ENCODE measurements at regions not wholly inside any gene's neighbourhood (a gene's known extent, or its start where the extent isn't known, plus 50 kb on each side); places are given as distances from the start of the nearest gene placed in this dataset.
"Not testable (repeated sequence)": the region's sequence is repeated elsewhere in the genome, so short reads cannot be mapped to it uniquely, and the experiment has no call there.

DNA sequence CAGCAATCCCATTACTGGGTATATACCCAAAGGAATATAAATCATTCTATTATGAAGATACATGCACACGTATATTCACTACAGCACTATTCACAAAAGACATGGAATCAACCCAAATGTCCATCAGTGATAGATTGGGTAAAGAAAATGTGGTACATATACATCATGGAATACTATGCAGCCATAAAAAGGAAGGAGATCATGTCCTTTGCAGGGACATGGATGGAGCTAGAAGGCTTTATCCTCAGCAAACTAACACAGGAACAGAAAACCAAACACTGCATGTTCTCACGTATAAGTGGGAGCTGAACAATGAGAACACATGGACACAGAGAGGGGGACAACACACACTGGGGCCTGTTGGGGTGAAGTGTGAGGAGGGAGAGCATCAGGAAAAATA lies 139.9 kb upstream of the EXOC2 start:
- H3K4me1 ChIP-seq (ENCODE audit: control insufficient read depth in 3 of 3, insufficient read depth in 2 of 3, low read depth in 1 of 3, low read length in 2 of 3); FAIRE-seq; H3K9me3 ChIP-seq (ENCODE audit: control insufficient read depth in 2 of 2, insufficient read depth in 1 of 2, low read depth in 1 of 2, low read length in 1 of 2); DNase-seq; H3K4me3 ChIP-seq (ENCODE audit: low read depth in 1 of 3, low read length in 3 of 3); H3K27me3 ChIP-seq (ENCODE audit: control insufficient read depth in 3 of 3, insufficient read depth in 3 of 3, low read length in 3 of 3); H3K27ac ChIP-seq (ENCODE audit: low read depth in 1 of 3, low read length in 2 of 3); H3K36me3 ChIP-seq (ENCODE audit: control insufficient read depth in 3 of 3, insufficient read depth in 2 of 3, low read depth in 1 of 3, low read length in 3 of 3): not testable (repeated sequence)
- WGBS, 3 donors, result 71 to 90% (median 78%) methylated on average over 2 of the region's 2 CpGs

DNA sequence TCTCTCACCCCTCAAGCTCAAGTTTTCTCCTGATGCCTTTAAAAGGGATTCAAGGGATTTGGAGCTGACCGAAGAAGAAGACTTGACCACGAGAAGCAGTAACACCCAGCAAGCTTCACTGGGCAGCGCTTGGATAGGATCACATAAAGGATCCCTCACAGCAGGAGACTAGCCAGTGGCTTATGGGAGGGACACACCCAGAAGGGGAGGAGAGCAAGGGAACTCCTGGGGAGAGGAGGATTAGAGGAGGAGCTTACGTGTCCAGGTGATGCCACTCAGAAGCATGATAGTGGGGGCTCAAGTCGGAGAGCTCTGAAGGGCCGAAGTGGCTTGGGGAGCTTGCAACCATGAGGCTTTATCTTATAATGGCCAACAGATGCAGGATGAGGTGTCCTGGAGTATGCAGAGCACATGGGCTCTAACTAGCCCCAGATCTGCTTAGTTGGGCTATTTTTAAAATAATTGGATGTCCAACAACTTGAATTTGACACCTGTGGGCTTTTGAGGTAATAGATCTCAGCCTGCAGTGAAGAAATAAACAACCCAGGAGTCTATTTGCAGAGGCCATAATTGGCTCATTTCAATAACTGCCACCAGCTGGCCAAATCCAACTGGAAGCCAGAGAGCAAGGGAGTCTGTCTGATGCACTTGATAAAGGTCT lies 137.9 kb upstream of the EXOC2 start:
- no peak overlapping the region for H3K4me3 ChIP-seq (ENCODE audit: low read depth in 1 of 3, low read length in 3 of 3)
- WGBS, 3 donors, result 91 to 94% (median 92%) methylated on average over 6 of the region's 6 CpGs
- no peak overlapping the region for H3K27ac ChIP-seq (ENCODE audit: low read depth in 1 of 3, low read length in 2 of 3)
- H3K9me3 ChIP-seq (ENCODE audit: control insufficient read depth in 2 of 2, insufficient read depth in 1 of 2, low read depth in 1 of 2, low read length in 1 of 2), result peaks cover 0 to 11% of the 10 kb centered on the region in 2 donors
- H3K27me3 ChIP-seq (ENCODE audit: control insufficient read depth in 3 of 3, insufficient read depth in 3 of 3, low read length in 3 of 3), result no peaks in the 10 kb centered on the region
- no peak for FAIRE-seq
- DNase-seq, result no peak
- peaks cover 0 to 2% (median 0%) of the 10 kb centered on the region in 3 donors for H3K4me1 ChIP-seq (ENCODE audit: control insufficient read depth in 3 of 3, insufficient read depth in 2 of 3, low read depth in 1 of 3, low read length in 2 of 3)
- no peaks in the 10 kb centered on the region for H3K36me3 ChIP-seq (ENCODE audit: control insufficient read depth in 3 of 3, insufficient read depth in 2 of 3, low read depth in 1 of 3, low read length in 3 of 3)

DNA sequence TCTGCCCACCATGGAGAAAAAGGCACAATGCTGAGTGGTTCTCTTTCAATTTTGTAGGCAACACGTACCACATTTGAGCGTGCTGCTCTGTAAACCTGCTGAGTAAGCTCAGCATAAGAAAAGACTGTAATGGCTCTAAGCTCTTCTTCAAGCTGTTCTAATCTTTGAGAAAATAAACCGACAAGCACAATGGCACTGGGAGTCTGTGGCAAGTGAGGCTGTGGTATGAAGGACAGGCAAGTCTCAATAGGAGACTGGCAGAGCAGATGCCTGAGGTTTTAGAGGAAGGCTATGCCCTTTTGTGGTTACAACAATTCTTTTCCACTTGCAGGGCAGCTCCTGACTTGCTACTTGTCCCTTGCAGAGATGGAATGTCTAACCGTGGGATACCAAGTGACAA lies 136.7 kb upstream of the EXOC2 start:
- no peaks in the 10 kb centered on the region for H3K36me3 ChIP-seq (ENCODE audit: control insufficient read depth in 3 of 3, insufficient read depth in 2 of 3, low read depth in 1 of 3, low read length in 3 of 3)
- H3K27ac ChIP-seq (ENCODE audit: low read depth in 1 of 3, low read length in 2 of 3), result no peak overlapping the region
- peaks cover 0 to 11% of the 10 kb centered on the region in 2 donors for H3K9me3 ChIP-seq (ENCODE audit: control insufficient read depth in 2 of 2, insufficient read depth in 1 of 2, low read depth in 1 of 2, low read length in 1 of 2)
- 58 to 80% (median 72%) methylated on average over 4 of the region's 4 CpGs for WGBS, 3 donors
- H3K4me3 ChIP-seq (ENCODE audit: low read depth in 1 of 3, low read length in 3 of 3), result no peak overlapping the region
- H3K4me1 ChIP-seq (ENCODE audit: control insufficient read depth in 3 of 3, insufficient read depth in 2 of 3, low read depth in 1 of 3, low read length in 2 of 3), result no peaks in the 10 kb centered on the region
- DNase-seq (no peak), FAIRE-seq (no peak)
- H3K27me3 ChIP-seq (ENCODE audit: control insufficient read depth in 3 of 3, insufficient read depth in 3 of 3, low read length in 3 of 3), result no peaks in the 10 kb centered on the region

DNA sequence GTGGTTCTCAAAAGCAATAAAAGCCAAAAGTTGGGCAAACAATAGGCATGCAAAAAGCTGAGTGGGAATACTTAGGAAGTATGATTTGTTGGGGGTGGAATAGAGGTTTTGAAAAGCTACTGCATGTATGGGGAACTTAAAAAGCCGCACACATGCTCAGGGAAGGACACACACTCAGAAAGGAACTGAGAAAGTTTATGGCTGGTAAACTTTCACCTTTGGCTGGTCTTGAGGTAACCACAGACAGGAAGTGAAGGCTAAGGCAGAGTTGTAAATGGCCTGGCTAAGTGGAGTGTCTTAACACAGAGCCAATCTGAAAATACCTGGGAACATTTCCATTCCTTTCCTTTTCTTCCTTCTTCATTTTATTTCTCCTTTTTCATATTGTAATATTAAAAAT lies 134.5 kb upstream of the EXOC2 start:
- DNase-seq (peak in 1 of 2 donors; percentile 59), FAIRE-seq (no peak)
- Histone ChIP-seq H3K36me3 (ENCODE audit: control insufficient read depth in 3 of 3, insufficient read depth in 2 of 3, low read depth in 1 of 3, low read length in 3 of 3) (no peaks in the 10 kb centered on the region), H3K4me3 (ENCODE audit: low read depth in 1 of 3, low read length in 3 of 3) (no peak overlapping the region), H3K9me3 (ENCODE audit: control insufficient read depth in 2 of 2, insufficient read depth in 1 of 2, low read depth in 1 of 2, low read length in 1 of 2) (peaks cover 0 to 11% of the 10 kb centered on the region in 2 donors), H3K4me1 (ENCODE audit: control insufficient read depth in 3 of 3, insufficient read depth in 2 of 3, low read depth in 1 of 3, low read length in 2 of 3) (no peaks in the 10 kb centered on the region), H3K27ac (ENCODE audit: low read depth in 1 of 3, low read length in 2 of 3) (no peak overlapping the region), H3K27me3 (ENCODE audit: control insufficient read depth in 3 of 3, insufficient read depth in 3 of 3, low read length in 3 of 3) (no peaks in the 10 kb centered on the region)
- 75 to 79% (median 76%) methylated on average over 1 of the region's 1 CpG for WGBS, 3 donors

DNA sequence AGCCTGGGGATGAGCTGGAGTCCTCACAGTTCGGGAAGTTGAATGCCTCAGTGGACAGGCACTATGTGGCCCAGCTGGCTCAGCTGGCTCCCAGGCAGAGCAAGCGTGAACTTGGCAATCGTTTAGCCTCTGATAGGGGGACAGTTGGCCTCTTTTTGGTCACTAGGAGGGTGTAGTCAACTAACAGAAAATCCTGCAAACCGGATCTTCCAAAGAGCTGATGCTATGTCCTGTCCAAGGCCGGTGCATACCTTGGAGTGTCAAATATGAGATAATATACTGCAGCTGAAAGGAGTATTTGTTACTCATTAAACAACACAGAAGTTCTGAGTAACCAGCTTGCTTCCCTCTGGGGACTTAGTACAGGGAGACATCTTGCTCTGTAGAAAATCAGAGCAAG lies 126.2 kb upstream of the EXOC2 start:
- 33 to 51% (median 37%) methylated on average over 5 of the region's 5 CpGs for WGBS, 3 donors

DNA sequence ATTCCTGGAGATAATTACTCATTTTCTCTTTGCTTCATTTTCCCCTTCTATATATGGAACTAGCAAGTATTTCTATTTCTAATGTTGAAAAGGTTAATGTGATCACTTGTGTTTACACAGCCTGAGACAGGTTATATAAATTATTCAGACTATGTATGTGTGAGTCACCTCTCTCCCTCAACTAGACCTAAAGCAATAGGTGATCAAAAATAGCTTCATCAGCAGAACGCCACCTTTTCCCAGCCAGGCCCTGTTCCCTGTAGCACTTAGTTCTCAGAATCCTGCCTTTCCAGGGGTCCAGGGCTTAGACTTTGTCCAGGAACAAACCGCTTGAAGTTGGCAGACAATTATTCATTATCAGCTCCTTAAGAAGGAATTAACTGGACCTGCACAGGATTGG lies 125.3 kb upstream of the EXOC2 start:
- peak; percentile 30 for FAIRE-seq
- H3K27me3 ChIP-seq (ENCODE audit: control insufficient read depth in 3 of 3, insufficient read depth in 3 of 3, low read length in 3 of 3), result no peaks in the 10 kb centered on the region
- H3K4me3 ChIP-seq (ENCODE audit: low read depth in 1 of 3, low read length in 3 of 3), result no peak overlapping the region
- DNase-seq, result peak; percentile 81 to 98
- no peaks in the 10 kb centered on the region for H3K36me3 ChIP-seq (ENCODE audit: control insufficient read depth in 3 of 3, insufficient read depth in 2 of 3, low read depth in 1 of 3, low read length in 3 of 3)
- peaks cover 0 to 4% of the 10 kb centered on the region in 2 donors for H3K9me3 ChIP-seq (ENCODE audit: control insufficient read depth in 2 of 2, insufficient read depth in 1 of 2, low read depth in 1 of 2, low read length in 1 of 2)
- peak overlapping the region in 1 of 3 donors; percentile 55 for H3K27ac ChIP-seq (ENCODE audit: low read depth in 1 of 3, low read length in 2 of 3)
- H3K4me1 ChIP-seq (ENCODE audit: control insufficient read depth in 3 of 3, insufficient read depth in 2 of 3, low read depth in 1 of 3, low read length in 2 of 3), result peaks cover 0 to 25% (median 3%) of the 10 kb centered on the region in 3 donors
- 13 to 62% (median 34%) methylated on average over 2 of the region's 2 CpGs for WGBS, 3 donors

More for the DNA sequence above, 126.2 kb upstream of the EXOC2 start:
- Histone ChIP-seq H3K4me3 (ENCODE audit: low read depth in 1 of 3, low read length in 3 of 3) (no peak overlapping the region), H3K9me3 (ENCODE audit: control insufficient read depth in 2 of 2, insufficient read depth in 1 of 2, low read depth in 1 of 2, low read length in 1 of 2) (peaks cover 0 to 4% of the 10 kb centered on the region in 2 donors), H3K27me3 (ENCODE audit: control insufficient read depth in 3 of 3, insufficient read depth in 3 of 3, low read length in 3 of 3) (no peaks in the 10 kb centered on the region), H3K27ac (ENCODE audit: low read depth in 1 of 3, low read length in 2 of 3) (peak overlapping the region; percentile 1 to 55 (median 6)), H3K36me3 (ENCODE audit: control insufficient read depth in 3 of 3, insufficient read depth in 2 of 3, low read depth in 1 of 3, low read length in 3 of 3) (no peaks in the 10 kb centered on the region), H3K4me1 (ENCODE audit: control insufficient read depth in 3 of 3, insufficient read depth in 2 of 3, low read depth in 1 of 3, low read length in 2 of 3) (peaks cover 0 to 25% (median 3%) of the 10 kb centered on the region in 3 donors)
- FAIRE-seq (no peak), DNase-seq (peak; percentile 50 to 82)

DNA sequence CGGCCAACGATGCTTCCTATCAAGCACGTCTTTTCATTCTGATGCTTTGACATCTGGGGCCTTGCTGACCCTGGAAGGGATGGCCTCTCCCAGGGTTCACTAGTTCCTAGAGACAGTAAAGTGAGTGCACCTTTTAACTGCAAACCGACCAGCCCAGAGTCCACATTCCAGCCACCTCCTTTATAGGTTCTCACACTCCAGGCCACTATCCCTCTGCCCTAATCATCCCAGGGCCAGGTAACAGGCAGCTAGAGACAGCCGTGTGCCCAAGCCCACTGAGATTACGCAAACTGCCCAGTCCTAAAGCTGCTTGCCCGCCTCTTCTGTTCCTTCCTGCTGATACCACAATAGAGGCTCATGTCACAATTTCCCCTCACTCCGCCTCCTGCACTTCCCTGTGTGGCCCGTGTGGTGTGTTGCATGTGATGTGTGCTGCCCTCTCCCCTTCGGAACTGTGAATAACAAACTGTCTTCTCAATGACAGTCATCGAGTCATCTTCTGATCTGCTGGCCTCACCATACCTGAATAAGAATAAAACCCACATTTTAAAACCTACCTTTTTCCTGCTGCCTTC lies 123.7 kb upstream of the EXOC2 start:
- peaks cover 0 to 25% (median 3%) of the 10 kb centered on the region in 3 donors for H3K4me1 ChIP-seq (ENCODE audit: control insufficient read depth in 3 of 3, insufficient read depth in 2 of 3, low read depth in 1 of 3, low read length in 2 of 3)
- no peaks in the 10 kb centered on the region for H3K36me3 ChIP-seq (ENCODE audit: control insufficient read depth in 3 of 3, insufficient read depth in 2 of 3, low read depth in 1 of 3, low read length in 3 of 3)
- no peaks in the 10 kb centered on the region for H3K27me3 ChIP-seq (ENCODE audit: control insufficient read depth in 3 of 3, insufficient read depth in 3 of 3, low read length in 3 of 3)
- H3K4me3 ChIP-seq (ENCODE audit: low read depth in 1 of 3, low read length in 3 of 3), result no peak overlapping the region
- peak overlapping the region in 1 of 3 donors; percentile 47 for H3K27ac ChIP-seq (ENCODE audit: low read depth in 1 of 3, low read length in 2 of 3)
- DNase-seq, result peak in 1 of 2 donors; percentile 39
- no peak for FAIRE-seq
- H3K9me3 ChIP-seq (ENCODE audit: control insufficient read depth in 2 of 2, insufficient read depth in 1 of 2, low read depth in 1 of 2, low read length in 1 of 2), result peaks cover 0 to 4% of the 10 kb centered on the region in 2 donors
- WGBS, 3 donors, result 70 to 85% (median 73%) methylated on average over 11 of the region's 11 CpGs

DNA sequence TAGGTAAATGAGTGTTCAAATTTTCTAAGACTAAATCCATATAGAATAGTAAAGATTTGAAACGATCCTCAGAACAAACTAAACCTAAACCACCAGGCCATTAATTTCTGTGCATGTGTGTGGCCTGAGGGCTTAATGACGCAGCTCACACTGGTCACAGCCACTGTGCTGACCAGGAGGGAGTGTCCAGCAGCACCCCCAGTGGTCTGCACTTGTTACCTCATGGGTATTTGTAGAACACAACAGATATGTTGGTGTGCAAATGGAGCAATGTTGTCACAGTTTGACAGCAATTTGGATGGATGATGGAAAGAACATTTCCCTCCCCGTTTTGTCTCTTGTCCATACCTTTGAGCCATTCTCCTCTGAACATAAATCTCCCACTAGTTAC lies 122.4 kb upstream of the EXOC2 start:
- DNase-seq (no peak), FAIRE-seq (no peak)
- Histone ChIP-seq H3K9me3 (ENCODE audit: control insufficient read depth in 2 of 2, insufficient read depth in 1 of 2, low read depth in 1 of 2, low read length in 1 of 2) (peaks cover 0 to 4% of the 10 kb centered on the region in 2 donors), H3K4me1 (ENCODE audit: control insufficient read depth in 3 of 3, insufficient read depth in 2 of 3, low read depth in 1 of 3, low read length in 2 of 3) (peaks cover 0 to 25% (median 3%) of the 10 kb centered on the region in 3 donors), H3K4me3 (ENCODE audit: low read depth in 1 of 3, low read length in 3 of 3) (no peak overlapping the region), H3K27me3 (ENCODE audit: control insufficient read depth in 3 of 3, insufficient read depth in 3 of 3, low read length in 3 of 3) (no peaks in the 10 kb centered on the region), H3K27ac (ENCODE audit: low read depth in 1 of 3, low read length in 2 of 3) (no peak overlapping the region), H3K36me3 (ENCODE audit: control insufficient read depth in 3 of 3, insufficient read depth in 2 of 3, low read depth in 1 of 3, low read length in 3 of 3) (no peaks in the 10 kb centered on the region)
- WGBS, 3 donors, result 79 to 95% (median 89%) methylated on average over 3 of the region's 3 CpGs

All from small intestine (tissue), 7 donors.